ENCODE measurements at regions not wholly inside any gene's neighbourhood (a gene's known extent, or its start where the extent isn't known, plus 50 kb on each side); places are given as distances from the start of the nearest gene placed in this dataset.

GRCh38 chr10:77710759-77711682 lies 73.4 kb upstream of the KCNMA1 start:
- peak; percentile 43 for DNase-seq (ENCODE audit: low read depth)

DNA sequence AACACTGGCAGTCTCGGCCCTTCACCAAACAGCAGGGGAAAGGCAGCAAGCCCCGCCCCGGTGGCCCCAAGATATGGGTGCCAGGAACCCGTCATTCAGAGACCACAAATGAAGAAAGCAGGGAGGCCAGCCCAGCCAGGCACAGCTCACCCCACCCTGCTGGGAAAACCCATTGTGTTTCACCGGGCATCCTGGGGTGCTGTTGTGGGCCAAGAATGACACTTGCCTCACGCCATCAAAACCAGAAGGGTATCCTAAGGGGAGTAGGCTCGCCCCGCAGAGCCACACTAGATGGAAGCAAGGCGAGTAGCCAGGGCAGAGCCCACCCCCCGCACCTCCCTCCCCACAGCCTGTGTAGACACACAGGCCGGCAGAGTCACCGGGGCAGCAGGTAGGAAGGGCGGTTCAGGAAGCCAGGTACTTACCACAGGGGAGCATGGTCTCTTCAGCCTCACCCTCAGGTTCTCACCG lies 72.5 kb upstream of the KCNMA1 start:
- DNase-seq (ENCODE audit: low read depth), result no peak

DNA sequence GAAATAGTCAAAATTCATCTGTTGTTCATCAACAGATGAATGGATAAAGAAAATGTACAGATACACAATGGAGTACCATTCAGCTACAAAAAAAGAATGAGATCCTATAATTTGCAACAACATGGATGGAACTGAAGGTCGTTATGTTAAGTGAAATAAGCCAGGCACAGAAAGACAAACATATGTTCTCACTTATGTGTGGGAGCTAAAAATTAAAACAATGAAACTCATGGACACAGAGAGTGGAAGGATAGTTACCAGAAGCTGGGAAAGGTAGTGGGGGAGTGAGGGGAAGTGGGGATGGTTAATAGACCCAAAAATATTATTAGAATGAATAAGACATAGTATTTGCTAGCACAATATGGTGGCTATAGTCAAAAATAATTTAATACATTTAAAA lies 70.0 kb upstream of the KCNMA1 start:
- no peak for DNase-seq (ENCODE audit: low read depth)

GRCh38 chr10:77702166-77702565 lies 64.6 kb upstream of the KCNMA1 start:
- peak; percentile 81 for DNase-seq (ENCODE audit: low read depth)

GRCh38 chr10:77700086-77700485 lies 62.5 kb upstream of the KCNMA1 start:
- DNase-seq (ENCODE audit: low read depth), result no peak

GRCh38 chr10:77699080-77699645 lies 61.6 kb upstream of the KCNMA1 start:
- DNase-seq (ENCODE audit: low read depth), result no peak

DNA sequence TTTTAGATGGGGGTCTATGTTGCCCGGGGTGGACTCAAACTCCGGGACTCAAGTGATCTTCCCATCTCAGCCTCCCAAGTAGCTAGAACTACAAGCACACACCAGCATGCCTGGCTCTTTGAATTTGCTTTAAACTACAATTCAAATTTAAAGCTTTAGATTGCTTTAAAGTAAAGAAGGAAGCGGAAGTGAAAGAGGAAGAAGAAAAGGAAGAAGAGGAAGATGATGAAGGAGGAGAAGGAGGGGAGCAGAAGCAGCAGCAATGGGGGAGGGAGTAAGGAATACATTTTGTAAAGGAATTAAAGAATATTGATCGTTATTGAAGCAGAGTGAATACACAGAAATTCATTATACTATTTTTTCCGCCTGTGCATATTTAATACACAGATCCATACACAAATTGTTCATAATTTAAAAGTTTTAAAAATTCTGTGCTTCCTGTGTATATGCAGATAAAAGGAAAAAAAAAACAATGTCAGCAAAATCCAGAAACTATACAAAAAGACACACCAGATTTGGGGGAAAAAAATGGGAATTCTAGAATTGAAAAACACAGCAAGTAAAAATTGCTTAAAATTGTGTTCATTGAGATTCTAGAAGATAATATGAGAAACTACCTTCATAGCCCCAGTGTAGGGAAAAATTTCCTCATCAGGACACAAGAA lies 60.8 kb upstream of the KCNMA1 start:
- no peak for DNase-seq (ENCODE audit: low read depth)

DNA sequence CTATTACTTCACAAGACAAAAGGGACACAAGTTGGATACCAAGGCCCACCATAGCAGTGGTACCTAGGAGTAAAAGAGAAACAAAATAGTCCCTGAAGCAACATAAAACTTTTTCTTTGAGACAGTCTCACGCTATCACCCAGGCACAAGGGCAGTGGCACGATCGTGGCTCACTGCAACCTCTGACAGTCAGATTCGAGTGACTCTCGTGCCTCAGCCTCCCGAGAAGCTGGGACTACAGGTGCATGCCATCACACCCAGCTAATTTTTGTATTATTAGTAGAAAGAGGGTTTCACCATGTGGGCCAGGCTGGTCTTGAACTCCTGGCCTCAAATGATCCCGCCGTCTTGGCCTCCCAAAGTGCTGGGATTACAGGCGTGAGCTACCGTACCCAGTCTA lies 59.0 kb upstream of the KCNMA1 start:
- DNase-seq (ENCODE audit: low read depth), result no peak

GRCh38 chr10:77695186-77695585 lies 57.6 kb upstream of the KCNMA1 start:
- no peak for DNase-seq (ENCODE audit: low read depth)

- no peak for DNase-seq (ENCODE audit: low read depth)
Measured at GRCh38 chr10:77692782-77693181, 55.2 kb upstream of the KCNMA1 start.

DNA sequence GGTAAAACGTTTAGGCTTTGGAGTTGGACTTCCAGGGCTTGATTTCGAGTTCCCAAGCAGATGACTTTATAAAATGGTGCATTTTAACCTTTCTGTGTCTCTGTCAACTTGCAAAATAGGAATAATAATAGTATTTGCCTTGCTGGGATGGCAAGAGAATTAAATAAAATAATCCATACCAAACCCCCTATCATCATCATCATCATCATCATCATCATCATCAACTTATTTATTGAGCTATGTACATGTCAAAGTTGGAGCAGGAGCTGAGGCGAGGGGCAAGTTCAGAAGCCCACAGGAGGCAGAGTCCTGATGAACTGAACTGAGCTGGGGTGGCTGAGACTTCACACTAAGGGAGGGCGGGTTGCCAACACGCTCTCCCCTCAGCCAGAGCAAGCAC lies 51.7 kb upstream of the KCNMA1 start:
- DNase-seq (ENCODE audit: low read depth), result no peak

DNA sequence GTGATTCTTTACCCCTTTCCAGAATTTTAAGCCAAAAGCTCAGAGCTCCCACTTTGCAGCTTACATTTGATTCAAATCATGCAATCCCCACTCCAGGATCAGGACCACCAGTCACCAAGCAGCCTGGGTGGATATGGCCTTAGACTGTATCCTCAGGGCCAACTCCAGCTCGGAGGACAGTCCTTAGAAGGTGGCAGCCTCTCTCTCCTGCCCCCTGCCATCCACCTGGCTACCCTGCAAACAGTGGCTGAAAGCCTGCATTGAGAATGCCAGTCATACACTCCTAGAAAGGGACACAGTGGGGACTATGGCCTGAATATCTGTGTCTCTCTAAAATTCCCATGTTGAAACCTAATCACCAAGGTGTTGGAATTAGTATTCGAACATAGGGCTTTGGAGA lies 50.0 kb upstream of the KCNMA1 start:
- no peak for DNase-seq (ENCODE audit: low read depth)

All from fibroblast of the conjunctiva (primary cell).